CD4-positive, alpha-beta T cell treated with Interleukin-4 for 1 hour (primary cell): ENCODE measurements at regions not wholly inside any gene's neighbourhood (a gene's known extent, or its start where the extent isn't known, plus 50 kb on each side); places are given as distances from the start of the nearest gene placed in this dataset.

Experiments
- DNase-seq, 2 donors: peaks; one replicate each; pipeline ENCODE4 v3.0.0-alpha.2; 2020 to 2022

- DNase-seq: no peak
These were observed 73.6 kb upstream of the SALL3 start for GRCh38 chr18:78906066-78906465.

DNA sequence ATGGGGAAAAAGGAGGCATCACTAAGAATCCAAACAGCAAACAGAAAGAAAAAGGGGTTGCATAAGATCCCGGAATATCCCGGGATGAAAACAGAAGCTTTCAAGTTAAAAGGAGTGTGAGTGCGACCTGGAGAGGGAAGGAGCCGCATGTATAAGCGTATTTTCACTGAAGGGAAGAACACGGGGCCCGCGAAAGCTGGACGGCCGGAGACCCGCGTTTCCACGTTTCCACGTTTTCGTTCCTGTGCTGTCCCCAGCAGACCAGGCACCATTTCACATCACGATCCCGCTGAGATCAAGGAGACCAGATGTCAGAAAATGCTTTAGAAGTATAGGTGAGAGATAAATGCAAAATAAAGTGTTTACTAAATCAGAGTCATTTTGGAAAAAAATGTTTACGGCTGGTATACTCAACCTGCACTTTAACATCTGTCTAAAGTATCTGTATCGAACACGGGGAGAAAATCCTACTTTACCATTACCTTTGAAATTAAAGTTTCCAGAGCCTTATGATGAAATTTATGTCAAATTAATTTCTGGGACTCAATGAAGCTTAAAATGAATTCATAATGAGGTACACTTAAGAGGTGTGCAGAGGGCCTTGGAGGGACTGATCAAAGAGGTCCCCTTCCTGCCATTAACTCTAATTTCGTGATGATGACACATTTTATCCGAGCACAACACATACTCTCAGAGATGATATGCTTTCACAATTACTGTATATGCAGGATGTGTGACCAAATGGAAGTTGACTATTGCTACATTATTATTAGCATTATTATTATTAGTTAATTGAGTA lies 71.0 kb upstream of the SALL3 start:
- no peak for DNase-seq

DNA sequence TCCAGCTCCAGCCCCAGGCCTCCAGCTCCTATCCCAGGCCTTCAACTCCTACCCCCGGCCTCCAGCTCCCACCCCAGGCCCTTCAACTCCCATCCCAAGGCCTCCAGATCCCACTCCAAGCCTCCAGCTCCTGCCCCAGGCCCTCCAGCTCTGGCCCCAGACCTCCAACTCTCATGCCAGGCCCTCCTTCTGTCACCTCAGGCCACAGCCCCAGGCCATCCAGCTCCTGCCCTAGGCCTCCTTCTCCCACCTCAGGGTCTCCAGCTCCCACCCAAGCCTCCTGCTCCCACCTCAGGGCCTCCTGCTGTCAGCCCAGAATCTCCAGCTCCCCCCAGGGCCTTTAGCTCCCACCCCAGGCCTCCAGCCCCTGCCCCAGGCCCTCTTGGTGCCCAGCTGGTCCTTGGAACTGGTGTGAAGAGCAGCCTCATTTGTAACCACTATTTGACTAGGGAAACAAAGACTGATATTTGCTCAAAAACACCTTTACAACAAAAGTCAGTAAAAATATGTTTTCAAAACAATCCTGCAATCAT lies 67.8 kb upstream of the SALL3 start:
- no peak for DNase-seq

- DNase-seq: no peak
These were observed 67.3 kb upstream of the SALL3 start for GRCh38 chr18:78912336-78912735.

DNA sequence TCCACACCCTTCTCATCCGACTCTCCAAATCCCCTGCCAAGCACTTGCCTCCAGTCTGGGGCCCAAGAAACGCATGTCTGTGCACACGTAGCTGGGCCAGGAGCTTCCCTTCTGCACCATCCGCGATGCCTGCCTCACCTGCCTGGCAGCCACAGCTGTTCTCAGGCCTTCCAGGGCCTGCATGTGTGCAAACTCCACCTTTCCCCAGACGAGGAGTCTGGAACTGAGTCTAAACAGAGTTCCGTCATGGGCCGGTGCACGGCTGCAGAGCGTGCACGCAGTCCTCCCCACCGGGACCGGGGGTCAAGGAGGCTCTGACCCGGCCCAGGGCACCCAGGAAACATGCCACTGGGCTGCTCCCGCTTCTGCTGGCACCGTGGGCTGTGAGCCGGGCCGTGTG lies 66.8 kb upstream of the SALL3 start:
- no peak for DNase-seq

- no peak for DNase-seq
These were observed 66.2 kb upstream of the SALL3 start for GRCh38 chr18:78913395-78913794.

DNA sequence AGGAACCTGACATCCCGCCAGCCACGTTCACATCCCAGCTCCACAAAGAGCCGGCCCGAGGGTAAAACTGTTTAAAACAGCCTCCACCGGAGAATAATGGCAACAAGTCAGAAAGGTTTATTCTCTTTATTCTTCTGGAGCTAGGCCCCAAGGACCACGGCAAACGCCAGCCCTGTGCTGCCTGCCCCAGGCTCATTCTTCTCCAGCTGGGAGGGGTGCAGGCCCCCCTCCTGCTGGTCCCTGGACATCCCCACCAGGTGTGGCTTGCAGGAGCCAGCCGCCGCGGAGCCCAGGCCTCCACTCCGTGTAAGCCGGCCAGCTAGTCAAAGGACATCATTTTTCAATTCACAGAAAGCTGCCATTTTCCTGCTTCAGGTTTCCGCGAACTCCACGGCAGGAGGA lies 65.8 kb upstream of the SALL3 start:
- DNase-seq: no peak

DNA sequence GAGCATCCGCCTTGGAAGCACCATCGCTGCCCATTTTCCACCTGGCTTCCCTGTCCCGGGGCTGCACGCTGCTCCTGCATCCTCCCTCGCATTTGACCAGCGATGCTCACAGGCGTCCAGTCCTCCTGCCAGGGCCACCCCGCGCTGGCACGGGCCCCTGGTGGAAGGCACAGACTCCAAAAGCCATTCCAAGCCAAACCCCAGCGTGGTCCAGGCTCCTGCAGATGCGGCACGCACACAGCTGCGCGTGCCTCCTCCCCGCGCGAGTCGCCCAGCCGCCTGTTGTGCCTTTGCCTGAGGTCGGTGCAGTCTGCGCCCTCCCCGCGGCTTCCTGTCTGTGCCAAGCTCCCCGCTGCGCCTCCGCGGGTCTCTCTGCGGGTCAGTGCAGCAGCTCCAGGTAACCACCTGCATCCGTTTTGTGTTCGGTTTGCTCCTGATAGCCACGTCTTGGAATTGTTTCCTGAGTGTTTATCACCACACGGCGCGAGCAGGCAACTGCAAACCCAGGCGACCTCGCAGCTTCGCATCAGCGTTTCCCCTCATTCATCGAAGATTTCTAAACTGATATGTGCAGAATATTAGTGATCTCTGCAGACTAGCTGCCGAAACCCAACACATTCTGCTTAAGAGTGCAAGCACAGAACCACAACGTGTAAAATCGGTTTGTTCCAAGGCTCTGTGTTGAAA lies 65.2 kb upstream of the SALL3 start:
- DNase-seq: no peak

DNA sequence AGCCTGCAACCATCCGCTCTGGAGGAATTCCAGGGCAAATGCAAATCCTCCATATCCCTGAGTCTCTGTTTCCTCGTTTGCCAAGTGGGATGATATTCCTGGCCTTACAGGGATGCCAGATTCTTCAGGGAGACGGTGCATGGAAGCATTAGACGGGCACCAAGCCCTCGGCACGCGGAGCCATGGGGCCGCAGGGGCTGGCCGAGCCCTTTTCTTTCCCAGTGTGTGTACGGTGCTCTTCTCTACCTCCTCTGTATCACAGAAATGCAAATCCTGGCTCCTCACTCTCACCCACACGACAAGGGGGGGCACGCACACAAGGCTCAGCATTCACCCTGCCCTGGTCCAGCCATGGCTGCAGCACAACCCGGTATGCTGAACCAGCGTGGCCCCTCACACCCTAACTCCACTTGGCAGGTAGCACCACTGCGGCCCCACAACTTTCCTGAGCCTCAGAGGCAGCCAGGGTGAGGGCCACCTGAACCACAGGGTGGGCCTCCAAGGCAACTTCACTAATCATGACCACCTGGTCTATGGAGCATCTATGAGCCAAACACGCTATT lies 64.1 kb upstream of the SALL3 start:
- no peak for DNase-seq

GRCh38 chr18:78918707-78919106 lies 60.9 kb upstream of the SALL3 start:
- DNase-seq: no peak

DNA sequence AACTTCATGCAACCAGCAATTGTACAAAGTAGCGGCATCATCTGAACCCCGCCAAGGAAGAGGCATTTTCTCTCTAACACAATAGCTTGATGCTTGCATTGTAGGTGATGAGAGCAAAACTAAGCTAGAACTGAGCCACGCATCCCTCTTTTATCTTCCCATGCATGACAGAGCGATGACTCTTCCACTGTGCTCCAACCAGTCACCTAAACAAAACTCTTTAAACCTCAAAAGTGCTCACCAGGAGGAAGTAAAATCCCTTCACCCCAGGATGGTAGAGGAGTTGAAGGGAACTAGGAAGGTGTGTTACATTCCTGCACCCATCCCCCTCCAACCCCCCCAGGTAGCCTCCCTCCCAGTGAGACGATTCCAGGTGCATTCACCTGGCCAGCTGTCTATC lies 59.7 kb upstream of the SALL3 start:
- no peak for DNase-seq

GRCh38 chr18:78920456-78921138 lies 59.0 kb upstream of the SALL3 start:
- DNase-seq: no peak

DNA sequence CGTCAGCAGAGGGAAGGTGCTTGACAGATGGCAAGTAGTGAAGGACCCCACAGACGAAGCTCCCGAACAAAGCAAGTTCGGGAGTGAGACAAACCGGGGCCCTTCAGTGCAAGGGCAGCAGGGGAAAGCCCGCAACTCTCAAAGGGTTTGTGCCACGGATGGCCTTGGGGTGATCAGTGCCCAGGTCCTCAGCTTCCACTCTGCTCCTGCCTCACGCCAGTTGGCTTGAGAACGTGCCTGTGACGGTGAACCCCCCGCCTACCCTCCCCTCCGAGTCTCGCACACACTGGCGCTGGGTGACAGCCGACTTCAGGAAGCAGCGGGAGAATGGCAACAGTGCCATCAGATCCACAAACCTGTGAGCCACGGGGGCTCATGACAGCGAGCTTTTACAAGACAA lies 56.8 kb upstream of the SALL3 start:
- no peak for DNase-seq

GRCh38 chr18:78924301-78924700 lies 55.3 kb upstream of the SALL3 start:
- no peak for DNase-seq

DNA sequence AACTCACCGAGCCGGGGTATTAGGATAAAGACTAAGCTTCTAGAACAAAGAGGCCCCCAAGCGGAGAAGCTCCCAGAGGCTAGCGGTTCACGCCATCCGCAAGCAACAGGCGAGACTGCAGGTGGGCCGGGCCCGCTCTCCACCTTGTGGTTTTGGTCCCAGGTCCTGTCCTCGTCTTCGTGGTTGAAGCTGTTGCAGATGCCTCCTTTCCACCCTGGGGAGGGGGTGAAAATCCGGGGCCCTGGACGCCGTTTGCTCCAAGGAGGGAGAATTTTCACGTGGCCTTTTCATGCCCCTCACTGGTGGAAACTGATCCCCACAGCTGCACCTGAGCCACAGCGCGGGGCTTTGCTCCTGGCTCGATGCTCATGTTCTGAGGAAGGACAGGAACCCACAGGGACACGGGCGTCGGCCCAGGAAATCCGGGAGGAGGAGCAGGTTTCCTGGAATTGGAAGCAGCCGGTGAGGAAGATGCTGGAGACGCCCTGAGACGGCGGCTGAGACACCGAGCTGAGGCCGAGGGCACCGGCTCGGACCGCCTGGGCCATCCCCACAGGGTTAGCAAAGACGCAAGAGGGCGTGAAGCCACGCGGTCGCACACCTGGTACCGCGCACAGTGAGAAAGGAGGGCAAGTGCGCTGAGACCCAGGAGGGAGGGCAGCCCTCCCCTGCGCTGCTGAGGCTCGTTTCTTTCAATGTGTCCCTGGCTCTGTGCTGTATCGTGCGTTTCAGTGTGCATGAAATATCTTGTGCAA lies 54.7 kb upstream of the SALL3 start:
- no peak for DNase-seq

GRCh38 chr18:78925557-78926242 lies 53.9 kb upstream of the SALL3 start:
- no peak for DNase-seq

DNA sequence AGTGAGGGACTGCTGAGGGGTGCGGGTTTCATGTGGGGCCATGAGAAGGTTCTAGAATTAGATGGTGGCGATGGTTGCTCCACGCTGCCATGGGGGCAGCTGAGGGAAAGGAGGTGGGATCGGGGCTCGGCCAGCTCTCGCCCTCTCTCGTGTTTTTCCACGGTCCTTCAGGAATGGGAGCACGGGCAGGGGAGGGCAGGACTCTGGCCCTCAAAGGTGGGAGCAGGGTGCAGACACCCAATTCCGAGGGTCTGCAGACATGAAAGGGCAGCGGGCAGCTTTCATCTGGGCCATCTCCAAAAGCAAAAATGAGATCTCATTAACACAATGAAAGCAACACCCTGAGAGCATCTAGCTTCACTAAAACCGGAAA lies 53.4 kb upstream of the SALL3 start:
- no peak for DNase-seq

DNA sequence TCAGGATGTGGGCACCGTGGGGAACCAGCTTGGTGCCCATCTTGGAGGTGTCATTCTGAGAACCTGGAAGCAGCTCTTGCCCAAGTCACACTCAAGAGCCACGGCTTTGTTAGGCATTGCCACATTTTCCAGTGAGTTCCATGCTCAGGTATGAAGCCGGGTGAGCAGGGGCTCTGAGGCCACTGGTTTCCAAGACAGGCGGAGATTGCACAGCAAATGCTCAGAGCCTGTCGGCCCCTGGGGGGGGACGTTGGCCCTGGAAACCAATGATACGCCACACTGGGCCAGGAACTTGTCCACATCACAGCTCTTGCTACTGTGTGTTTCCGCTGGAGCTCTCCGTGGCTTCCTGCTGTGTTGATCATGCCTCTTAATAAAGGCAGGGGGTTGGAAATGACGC lies 52.5 kb upstream of the SALL3 start:
- DNase-seq: no peak

- no peak for DNase-seq
These were observed 52.0 kb upstream of the SALL3 start for GRCh38 chr18:78927616-78928015.

DNA sequence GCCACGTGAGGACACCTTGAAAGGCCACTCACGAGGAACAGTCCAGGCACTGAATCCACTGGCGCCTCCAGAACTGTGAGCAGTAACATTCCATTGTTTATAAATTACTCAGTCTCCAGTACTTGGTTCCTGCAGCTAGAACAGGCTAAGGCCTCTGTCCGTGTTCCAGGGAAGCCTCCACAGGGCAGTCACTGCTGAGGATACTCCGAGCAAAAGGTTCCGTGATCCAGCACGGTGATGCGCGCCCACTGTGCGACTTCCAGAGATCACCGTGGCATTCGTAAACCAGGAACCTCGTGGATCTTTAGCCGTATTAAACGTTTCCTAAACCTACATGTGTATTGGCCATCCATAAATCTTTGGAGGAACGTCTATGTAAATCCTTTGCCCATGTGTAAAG lies 51.5 kb upstream of the SALL3 start:
- DNase-seq: no peak

- DNase-seq: no peak
These were observed 50.1 kb upstream of the SALL3 start for GRCh38 chr18:78929516-78929915.
